ENCODE measurements at regions not wholly inside any gene's neighbourhood (a gene's known extent, or its start where the extent isn't known, plus 50 kb on each side); places are given as distances from the start of the nearest gene placed in this dataset.
A peak's percentile ranks its signal among the peaks of the same experiment; 100 is the strongest.
"Not testable (repeated sequence)": the region's sequence is repeated elsewhere in the genome, so short reads cannot be mapped to it uniquely, and the experiment has no call there.

DNA sequence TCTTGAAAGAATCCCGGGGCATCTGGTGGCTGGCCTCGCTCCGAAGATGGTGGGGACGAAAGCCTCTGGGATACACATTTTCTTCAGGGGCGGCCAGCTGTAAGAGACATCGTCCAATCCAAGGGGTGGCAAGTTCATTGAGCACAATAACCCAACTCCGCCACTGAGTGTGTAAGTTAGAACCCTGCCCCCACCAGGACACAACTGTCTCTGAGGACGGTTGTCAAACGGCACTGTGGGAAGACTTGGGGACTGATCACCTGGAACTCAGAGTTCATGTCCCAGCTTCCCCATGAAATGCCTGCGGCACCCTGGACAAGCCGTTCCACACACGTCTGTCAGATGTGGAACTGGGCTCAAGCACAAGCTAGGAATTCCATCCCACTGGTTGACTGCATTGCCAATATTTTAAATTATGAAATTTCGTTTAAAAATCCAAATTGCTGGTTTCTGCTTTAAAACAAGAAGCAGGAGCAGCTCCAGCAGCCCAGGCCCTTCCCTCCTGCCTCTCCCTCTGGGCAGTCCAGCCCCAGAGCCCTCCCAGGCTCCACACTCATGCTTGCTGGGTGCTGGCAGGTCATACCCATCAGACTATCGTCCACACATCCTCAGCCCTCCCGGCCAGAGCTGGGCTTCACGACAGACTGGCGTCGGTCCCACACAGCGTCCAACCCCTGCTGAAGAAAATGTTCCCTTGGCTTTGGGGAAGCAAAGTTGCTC is 80.9 kb upstream of the AFDN start:
- peak in 2 of 10 donors; percentile 65 to 66 for DNase-seq
- intact Hi-C loops (cut with DNase I): no loop called here

DNA sequence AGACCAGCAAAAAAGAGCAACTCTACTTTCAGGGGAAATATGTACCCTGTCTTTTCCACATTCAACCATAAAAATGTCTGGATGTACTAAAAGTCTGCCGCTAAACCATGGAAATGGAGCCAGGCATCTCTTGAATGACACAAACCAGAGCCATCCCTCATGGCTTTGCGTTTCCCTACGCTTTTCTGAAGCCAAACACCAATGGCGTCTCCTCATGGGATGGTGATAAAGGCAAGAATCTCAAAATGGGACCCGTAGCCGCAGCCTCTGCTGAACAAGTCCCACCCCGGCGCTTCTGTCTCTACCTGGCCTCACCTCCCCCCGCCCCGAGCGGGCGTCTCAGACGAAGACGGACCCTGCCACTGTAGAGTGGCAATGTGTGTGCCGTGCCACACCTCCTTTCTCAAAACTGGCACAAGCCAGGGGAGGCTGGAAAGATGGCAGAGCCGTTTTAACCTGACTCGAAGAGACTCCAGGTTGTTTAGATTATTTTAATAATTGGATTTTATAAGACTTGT is 80.3 kb upstream of the AFDN start:
- intact Hi-C loops (cut with DNase I): no loop called here
- DNase-seq: peak in 2 of 10 donors; percentile 22 to 74

DNA sequence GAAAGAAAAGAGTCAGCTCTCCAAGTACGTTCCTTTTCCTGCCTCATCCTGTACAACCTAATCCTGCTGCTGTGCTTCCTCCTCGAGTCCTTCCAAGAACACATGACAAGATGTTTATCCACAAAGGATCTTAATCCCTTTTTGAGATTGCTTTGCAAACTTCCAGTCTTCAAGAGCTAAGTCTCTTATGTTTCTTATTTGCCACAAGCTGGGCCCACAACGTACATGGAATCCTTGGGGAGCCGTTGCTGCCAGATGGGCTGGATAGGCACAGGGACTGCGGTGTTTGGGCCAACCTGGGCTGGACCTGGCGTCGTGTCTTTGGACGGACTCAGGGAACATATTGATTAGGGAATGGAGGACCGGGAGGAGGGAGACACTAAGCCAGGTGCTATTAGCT is 79.7 kb upstream of the AFDN start:
- peak in 1 of 10 donors; percentile 67 for DNase-seq
- intact Hi-C loops (cut with DNase I): no loop called here

DNA sequence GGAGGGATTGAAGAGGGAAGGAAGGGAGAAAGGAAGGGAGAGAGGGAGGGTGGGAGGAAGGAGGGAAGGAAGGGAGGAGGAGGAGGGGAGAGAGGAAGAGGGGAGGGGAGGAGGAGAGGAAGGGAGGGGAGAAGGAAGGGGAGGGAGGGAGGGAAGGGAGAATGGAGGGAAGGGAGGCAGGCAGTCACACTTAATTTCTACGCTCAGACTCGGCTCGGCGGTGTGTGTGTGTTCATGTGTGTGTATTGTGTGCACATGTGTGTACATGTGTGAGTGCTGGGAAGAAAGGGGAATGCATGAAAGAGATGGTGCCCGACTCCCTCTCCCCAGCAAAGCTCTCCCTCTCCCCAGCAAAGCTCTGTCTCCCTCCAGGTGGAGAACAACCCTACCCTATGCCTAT is 79.1 kb upstream of the AFDN start:
- DNase-seq: no peak
- intact Hi-C loops (cut with DNase I): no loop called here

DNA sequence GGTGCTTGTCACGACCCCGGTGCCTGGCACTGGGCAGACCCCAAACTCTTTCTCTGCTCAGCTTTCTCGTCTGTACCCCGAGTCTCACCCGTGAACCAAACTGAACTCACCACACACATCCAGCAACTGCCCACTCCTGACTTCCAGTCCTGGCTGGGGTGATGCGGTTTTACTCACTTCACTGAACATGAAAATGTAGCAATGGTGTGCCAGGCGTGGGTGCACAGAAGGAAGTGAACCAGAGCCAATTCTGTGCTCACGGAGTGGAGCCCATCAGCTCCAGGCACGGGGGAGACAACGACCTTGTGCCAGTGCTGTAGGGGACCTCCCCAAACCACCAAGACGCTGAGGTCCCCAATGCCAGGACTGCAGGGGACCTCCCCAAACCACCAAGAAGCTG is 78.7 kb upstream of the AFDN start:
- intact Hi-C loops (cut with DNase I): no loop called here
- DNase-seq: peak in 2 of 10 donors; percentile 50 to 51

DNA sequence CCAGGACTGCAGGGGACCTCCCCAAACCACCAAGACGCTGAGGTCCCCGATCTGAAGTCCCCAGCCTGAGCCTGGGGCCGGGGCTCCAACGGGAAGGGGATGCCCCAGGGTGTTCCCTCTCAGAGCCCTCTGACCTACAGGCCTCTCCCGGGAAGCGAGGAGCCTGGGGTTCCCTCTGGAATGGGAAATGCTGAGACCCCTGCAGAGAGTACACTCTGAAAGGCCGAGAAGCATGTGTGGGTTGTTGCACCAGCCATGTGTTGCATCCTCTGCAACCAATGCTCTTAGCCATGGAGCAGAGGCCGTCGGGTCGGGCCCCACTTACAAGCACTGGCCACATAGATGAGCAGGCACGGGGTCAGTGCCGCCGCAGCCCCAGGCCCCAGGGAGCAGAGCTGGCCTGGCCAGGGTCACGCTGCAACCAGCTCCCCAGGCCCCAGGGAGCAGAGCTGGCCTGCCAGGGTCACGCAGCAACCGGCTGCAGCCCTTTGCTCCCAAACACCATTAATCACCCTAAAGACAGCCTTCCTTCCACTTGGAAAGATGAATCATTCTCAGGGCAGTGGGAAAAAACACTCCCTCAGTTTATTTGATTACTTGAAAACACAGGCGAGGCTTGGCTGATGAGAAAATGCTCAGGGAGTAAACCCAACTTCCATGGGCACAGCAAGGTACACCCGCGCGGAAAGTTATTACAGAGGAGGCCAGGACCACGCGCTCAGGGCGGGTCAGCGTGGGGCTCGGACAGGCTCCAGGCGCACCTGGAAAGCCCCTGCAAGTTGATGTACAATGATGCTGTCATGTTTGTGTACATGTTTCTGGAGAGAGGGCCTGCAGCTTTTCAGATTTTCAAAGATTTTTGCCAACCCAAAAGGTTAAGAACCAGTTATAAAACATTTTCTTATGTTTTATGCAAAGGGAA is 78.0 kb upstream of the AFDN start:
- intact Hi-C loops (cut with DNase I): no loop called here
- peak in 2 of 10 donors; percentile 70 to 75 for DNase-seq

DNA sequence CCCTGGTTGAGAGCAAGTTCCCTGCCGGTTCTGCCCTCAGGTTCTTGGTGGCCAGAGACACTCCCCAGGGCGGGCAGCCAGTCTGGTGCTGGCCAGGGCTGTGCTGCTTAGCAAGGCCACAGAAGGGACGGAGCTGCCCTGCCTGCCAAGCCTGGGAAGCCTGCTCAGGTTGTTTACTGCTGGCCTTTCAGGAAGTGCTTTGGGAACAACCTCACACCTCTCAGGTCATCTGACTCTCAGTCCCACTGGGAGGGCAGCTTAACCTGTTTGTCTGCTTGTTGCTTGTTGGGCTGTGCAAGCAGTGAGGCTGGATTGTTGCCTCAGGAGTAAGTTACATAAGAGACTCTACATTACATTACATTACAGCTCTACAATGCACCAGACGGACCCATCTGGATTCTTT is 75.8 kb upstream of the AFDN start:
- intact Hi-C loops (cut with DNase I): no loop called here
- DNase-seq: peak in 4 of 10 donors; percentile 21 to 88 (median 55)

DNA sequence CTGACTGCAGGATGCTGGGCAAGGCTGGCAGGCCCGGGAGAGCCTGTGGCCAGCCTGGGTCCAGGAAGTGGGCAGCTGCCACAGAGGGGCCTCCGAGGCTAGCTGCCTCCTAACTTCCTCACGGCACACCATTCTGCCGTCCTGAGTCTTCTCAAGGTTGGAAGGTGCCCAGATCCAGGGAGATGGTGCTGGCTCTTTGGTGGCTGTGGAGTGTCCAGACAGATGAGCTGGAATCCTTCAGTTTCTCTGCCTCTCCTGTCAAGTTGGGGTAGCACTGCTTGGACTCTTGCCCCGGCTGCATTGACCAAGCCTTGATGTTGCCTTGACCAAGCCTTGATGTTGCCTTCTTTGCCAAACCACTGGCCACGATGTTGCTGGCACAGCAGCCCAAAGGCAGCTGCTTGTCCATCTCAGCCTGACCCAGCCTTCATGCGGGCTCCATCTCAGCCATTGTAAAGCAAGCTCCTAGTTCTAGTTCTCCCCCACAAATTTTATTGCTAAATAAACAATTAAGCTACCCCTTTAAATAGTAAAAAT is 75.1 kb upstream of the AFDN start:
- intact Hi-C loops (cut with DNase I): no loop called here
- peak in 2 of 10 donors; percentile 29 to 34 for DNase-seq

DNA sequence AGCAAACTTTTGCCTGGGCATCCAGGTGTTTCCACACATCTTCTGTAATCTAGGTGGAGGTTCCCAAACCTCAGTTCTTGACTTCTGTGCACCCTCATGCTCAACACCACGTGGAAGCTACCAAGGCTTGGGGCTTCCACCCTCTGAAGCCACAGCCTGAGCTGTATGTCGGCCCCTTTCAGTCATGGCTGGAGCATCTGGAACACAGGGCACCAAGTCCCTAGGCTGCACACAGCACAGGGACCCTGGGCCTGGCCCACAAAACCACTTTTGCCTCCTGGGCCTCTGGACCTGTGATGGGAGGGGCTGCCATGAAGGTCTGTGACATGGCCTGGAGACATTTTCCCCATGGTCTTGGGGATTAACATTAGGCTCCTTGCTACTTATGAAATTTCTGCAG is 73.4 kb upstream of the AFDN start:
- intact Hi-C loops (cut with DNase I): not testable (repeated sequence)
- peak in 1 of 10 donors; percentile 52 for DNase-seq

DNA sequence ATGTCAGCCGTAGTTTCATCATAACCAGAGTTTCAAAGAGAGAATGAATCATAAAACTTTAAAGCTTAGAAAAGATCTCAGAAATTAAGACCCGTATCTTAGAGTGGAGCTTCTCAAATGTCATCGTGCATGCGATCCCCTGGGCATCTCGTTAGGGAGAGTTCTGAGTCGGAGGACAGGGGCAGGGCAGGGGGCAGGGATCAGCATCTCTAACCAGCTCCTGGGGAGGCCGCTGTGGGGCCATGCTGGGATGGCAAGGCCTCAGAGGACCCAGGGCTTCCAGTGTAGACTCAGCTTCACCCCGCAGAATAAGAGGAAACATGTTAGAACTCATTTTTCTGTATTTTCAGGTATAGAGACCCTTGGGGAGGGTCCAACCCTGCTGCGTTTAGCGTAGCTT is 72.0 kb upstream of the AFDN start:
- peak in 3 of 10 donors; percentile 21 to 35 (median 32) for DNase-seq
- intact Hi-C loops (cut with DNase I): no loop called here

DNA sequence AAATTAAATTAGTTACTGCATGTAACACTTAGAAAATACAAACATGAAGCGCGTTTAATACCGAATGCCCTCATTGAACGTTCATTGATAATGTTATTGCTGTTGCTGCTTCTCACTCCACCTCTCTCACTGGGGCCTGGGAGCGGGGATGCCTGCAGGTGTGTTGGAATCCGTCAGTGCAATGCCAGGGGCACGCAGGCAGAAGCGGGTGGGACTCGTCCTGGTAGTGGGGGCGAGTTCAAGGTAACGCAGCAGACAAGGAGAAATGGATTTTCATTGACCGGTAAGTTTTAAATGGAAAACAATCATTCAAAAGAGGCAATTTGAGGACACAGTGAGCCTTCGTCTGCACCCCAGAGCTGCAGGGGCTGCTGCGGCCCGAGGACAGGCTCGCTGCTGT is 71.2 kb upstream of the AFDN start:
- peak in 2 of 10 donors; percentile 25 to 60 for DNase-seq
- intact Hi-C loops (cut with DNase I): no loop called here

DNA sequence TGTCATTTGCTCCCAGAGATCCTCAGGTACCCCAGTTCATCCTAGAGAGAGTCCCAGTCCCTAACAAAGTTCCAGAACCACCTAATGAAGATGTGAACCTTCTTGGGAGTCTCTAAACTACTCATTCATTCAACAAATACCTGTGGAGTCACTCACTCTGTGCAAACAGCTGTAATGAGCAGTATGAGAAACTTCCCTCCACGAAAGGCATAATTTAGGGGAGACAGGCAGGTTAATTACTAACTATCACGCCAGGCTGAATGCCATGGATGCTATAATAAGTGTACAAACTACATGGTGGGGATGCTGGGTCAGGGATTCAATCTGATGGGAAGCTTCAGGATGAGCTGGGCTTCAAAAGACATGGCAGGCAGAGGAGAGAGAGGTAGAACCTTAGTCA is 70.1 kb upstream of the AFDN start:
- intact Hi-C loops (cut with DNase I): no loop called here
- DNase-seq: no peak

DNA sequence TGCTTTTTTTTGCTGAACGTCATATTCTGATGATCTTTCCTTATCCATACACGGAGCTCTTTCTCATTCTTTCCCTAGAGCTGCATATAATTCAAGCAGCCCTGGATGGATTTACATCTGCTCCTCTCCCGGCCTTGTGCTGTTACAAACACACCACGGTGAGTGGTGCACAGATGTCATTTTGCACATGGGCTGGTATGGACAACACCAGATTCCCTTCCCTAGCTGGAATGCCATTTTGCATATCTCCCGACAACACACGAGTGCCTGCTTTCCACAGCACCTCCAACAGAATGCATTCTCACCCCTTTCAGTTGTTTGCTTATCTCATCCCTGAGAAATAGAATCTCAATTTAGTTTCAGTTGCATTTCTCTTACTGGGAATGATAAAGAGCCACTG is 69.5 kb upstream of the AFDN start:
- intact Hi-C loops (cut with DNase I): no loop called here
- peak in 3 of 10 donors; percentile 3 to 40 (median 13) for DNase-seq

DNA sequence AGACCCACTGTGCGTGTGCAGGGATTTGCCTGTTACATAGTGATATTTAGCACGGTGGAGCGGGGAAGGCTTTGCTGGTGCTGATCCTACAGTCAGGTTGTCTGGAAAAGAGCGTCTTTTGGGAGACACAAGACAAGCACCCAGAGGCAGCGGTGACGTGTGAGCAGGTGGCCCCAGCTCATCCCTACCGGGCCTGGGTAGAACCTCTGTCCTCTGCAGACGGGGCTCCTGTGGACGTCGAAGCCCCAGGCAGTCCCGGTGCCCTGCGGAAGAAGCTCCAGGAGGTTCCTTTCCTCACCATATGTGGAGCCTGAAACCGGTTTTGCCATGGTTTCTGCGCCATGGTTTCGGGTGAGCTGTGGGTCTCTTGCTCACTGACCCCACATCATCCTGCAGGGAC is 68.9 kb upstream of the AFDN start:
- peak in 3 of 10 donors; percentile 40 to 58 (median 57) for DNase-seq
- intact Hi-C loops (cut with DNase I): no loop called here

DNA sequence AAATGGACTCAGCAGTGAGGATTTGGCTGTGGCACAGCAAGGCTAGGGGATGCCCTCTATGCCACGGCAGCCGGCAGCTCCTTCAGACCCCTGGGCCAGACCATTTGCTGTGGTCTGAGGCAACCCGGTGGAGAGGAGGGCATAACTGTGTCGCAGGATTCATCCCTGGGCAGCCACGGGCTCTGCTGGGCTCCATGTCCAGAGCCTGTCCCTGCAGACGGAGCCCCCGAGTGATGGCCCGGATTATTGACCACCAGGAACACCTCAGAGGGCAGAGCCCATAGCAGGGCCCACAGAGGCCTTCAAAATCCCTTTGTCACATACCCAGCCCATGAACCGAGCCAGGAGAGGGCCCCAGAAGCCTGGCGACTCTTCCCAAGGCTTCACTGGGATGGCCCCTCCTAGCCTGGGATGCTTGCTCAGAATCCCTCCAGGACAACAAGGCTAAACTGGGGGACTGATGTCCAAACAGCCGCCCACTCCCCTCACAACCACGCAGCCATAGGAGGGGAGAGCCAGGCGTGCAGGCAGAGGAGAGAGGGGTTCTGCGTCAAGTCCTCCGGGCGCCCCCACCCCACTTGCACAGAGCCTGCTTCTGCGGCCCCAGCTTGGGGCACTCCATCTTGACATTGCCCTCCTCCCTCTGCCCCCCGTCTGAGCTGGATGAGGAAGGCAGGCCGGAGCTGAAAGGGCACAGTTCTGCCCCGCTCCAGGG is 68.2 kb upstream of the AFDN start:
- peak in 2 of 10 donors; percentile 53 to 73 for DNase-seq
- intact Hi-C loops (cut with DNase I): no loop called here

DNA sequence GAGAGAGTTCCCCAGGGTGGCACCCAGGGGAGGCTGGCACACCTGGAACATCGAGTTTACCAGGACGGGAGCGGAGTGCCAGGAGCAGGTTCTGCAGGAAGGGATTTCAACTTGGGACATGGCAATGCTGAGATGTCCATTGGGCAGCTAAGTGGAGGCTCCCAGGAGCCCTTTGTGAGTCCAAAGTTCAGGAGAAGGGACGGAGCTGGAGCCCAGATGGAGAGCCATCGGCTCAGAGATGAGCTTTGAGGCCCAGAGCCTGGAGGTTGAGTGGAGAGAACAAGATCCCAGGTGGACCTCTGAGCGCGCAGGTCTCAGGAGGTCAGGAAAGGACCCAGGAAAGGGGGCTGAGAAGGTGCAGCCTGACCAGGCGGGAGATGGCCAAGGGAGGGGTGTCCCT is 67.5 kb upstream of the AFDN start:
- peak in 1 of 10 donors; percentile 40 for DNase-seq
- intact Hi-C loops (cut with DNase I): no loop called here

DNA sequence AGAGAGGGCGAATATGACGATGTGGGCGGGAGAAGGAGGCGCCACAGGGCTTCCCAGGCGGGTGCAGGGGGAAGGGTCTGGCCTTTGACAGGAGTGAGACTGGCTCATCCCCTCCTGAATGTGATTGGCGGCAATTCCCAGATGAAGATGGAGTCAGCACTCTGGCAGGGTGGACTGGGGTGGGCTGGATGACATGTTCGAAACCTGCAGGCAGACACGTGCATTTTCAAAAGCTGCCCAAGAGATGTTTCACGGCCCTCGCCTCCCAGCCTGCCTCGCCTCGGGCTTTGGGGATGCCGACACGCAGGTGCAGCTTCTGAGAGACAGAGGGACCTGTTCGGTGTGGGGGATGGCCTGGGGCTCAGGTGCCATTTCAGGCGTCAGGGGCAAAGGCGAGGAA is 66.8 kb upstream of the AFDN start:
- DNase-seq: peak in 1 of 10 donors; percentile 63

DNA sequence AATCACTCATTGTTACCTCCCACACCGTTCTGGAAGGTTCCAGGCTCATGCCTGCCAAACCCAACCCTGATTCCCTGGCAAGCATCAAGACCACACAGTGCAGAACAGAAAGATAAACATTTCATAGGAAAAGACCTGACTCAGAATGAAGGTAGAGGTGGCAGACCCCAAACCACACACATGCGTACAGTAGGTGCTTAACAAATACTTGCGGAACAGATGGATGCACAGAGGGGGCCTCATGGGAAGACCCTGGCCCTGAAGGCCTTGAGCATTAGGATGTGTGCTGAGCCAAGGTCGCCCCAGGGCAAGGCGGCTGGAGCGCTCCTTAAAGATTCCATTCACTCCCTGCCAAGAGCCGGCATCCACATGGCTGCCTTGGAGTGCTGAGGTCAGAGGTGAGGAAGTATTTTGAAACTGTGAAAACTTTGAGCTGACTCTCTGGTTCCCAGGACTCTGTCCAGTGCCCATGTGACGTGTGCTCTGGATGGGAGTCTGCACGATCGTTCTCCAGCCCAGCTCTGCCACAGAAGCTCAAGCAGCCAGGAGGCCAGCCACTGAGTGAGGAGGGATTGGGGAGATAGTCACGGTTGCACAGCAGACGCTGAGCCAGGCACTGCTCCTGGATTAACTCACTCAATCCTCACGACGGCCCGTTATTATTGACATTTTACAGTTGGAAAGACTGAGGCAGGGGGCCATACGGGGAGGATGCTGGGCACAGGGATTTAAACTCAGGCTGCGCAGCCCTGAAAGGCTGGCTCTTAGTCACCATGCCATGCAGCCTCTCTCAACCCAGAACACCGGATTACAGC is 65.5 kb upstream of the AFDN start:
- DNase-seq: peak in 2 of 10 donors; percentile 48 to 73
- intact Hi-C loops (cut with DNase I): loop anchor here (5.0 kb wide), 1 partner anchor 66 kb away; the partner anchor contains the start of gene AFDN

More for the DNA sequence above, 66.8 kb upstream of the AFDN start:
- intact Hi-C loops (cut with DNase I): loop anchor here (5.0 kb wide), 1 partner anchor 67 kb away; the partner anchor contains the start of gene AFDN

DNA sequence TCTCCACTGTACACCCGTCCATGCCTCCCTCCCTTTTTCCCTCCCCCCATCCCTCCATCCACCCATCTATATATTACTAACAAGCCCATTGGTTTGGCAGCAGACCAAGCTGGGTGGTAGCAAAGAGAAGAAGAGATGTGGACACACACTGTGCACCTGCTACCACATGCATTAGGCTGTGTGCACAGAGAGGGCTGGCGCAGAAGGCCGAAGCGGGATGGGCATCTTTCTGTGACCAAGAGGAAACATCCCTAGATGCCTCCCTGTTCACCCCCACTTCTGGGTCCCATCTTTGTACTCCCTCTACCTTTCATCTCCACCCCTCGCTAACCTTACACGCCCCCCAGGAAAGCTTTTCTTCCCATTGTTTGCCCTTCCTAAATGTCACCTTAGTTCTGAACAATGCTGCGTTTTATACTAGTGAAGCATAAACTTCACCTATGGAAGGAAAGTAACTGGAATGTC is 64.9 kb upstream of the AFDN start:
- peak in 2 of 10 donors; percentile 47 to 60 for DNase-seq
- intact Hi-C loops (cut with DNase I): loop anchor here (5.0 kb wide), 1 partner anchor 65 kb away; the partner anchor contains the start of gene AFDN
